ENCODE measurements at regions not wholly inside any gene's neighbourhood (a gene's known extent, or its start where the extent isn't known, plus 50 kb on each side); places are given as distances from the start of the nearest gene placed in this dataset.

DNA sequence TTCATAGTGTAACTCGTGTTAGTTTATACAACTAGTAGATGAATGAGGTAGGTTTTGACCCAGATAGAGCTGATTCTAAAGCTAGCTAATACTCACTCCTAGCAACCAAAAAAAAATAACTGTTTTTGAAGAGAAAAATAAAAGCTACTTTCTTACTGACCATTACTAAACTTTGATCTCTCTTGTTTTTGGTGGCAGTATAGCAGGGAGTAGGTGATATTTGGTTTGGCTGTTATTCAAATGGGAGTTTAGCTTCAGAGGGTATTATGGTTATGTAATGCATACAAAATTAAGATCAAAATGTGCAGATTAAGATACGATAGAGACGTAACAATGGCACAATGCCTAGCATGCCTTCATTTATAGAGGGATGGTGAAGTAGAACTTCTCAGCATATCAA, 1104.5 kb downstream of the PCDH19 start:
- TF ChIP-seq, protein P1, sequence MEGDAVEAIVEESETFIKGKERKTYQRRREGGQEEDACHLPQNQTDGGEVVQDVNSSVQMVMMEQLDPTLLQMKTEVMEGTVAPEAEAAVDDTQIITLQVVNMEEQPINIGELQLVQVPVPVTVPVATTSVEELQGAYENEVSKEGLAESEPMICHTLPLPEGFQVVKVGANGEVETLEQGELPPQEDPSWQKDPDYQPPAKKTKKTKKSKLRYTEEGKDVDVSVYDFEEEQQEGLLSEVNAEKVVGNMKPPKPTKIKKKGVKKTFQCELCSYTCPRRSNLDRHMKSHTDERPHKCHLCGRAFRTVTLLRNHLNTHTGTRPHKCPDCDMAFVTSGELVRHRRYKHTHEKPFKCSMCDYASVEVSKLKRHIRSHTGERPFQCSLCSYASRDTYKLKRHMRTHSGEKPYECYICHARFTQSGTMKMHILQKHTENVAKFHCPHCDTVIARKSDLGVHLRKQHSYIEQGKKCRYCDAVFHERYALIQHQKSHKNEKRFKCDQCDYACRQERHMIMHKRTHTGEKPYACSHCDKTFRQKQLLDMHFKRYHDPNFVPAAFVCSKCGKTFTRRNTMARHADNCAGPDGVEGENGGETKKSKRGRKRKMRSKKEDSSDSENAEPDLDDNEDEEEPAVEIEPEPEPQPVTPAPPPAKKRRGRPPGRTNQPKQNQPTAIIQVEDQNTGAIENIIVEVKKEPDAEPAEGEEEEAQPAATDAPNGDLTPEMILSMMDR (conservative IDR thresholded peaks at IDR 0.05; ENCODE audit: low read depth, low read length), result no peak
- no peak for TF ChIP-seq POLR2A (IDR thresholded peaks at IDR 0.05; ENCODE audit: low read depth, low read length)
- TF ChIP-seq, protein P2, sequence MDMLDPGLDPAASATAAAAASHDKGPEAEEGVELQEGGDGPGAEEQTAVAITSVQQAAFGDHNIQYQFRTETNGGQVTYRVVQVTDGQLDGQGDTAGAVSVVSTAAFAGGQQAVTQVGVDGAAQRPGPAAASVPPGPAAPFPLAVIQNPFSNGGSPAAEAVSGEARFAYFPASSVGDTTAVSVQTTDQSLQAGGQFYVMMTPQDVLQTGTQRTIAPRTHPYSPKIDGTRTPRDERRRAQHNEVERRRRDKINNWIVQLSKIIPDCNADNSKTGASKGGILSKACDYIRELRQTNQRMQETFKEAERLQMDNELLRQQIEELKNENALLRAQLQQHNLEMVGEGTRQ (IDR thresholded peaks at IDR 0.05; ENCODE audit: low read depth, low read length), result no peak

Data from IMR-90 (cell line).